ENCODE measurements at regions not wholly inside any gene's neighbourhood (a gene's known extent, or its start where the extent isn't known, plus 50 kb on each side); places are given as distances from the start of the nearest gene placed in this dataset.
"Not testable (repeated sequence)": the region's sequence is repeated elsewhere in the genome, so short reads cannot be mapped to it uniquely, and the experiment has no call there.

DNA sequence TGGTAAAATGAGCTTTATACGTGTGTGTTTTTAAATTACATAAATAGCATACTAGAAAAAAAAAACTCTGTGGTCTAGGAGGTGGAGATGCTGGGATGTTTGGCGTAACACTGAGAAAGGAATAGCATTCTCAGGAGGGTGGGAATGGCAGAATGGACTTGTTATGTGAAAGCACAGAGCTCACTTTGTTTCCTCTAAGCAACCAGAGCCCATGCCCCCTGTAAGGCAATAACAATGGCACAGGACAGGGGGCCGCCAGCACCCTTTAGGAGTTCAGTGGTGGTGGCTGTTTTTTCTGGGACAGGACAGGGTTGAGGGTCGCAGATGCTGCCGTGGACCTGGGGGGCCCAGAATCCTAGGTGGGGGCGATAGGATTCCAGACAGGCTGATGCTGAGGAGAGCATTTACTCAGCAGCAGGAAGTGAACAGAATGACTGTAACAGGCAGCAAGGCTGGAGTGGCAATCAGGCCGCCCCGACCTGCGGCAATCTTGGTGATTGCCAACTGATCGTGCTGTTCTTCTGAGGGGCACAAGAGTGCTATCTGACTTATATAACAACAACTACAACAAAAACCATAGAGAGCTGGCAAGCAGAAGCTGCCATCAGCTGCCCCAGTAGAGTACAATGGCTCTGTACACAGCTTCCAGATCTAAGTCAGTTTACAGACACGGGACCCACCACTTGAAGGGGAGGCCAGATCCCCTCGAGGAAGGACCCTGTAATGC, 160.4 kb downstream of the UACA start:
- no peak for DNase-seq (ENCODE audit: low read depth)

DNA sequence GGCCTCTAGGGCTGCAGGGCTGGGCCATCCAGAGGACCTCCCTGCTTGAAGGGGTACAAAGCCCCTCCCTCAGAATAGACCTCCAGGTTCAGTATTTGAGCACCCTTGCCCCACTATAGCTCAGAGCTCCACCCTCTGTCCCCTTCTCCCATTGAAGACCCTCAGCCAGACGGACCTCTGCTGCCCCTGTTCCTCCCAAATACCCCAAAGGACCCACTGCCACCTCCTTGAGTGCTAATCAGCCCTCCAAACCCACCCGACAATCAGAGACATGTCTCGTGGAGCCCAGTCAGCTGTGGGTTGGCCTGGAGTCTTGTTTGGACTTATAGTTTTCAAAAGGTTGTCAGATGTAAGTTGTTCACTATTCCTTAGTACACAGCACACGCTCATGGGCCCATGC, 161.1 kb downstream of the UACA start:
- DNase-seq (ENCODE audit: low read depth), result no peak

DNA sequence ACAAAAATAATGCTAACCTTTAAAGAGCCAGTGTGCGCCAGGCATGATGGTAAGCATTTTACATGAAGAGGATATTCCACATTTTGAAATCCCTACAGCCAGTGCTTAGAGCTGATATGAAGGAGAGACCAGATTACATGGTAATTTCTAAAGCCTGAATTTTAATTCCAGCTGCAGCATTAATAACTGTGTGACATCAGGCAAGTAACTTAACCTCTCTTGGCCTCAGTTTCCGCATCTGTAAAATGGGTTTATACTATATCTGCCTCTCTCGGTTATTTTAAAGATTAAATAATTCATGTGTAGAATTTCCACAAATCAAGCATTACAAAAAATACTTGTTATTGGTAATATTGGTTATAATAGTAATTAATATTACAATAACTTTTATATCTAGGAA, 165.4 kb downstream of the UACA start:
- DNase-seq (ENCODE audit: low read depth), result no peak

DNA sequence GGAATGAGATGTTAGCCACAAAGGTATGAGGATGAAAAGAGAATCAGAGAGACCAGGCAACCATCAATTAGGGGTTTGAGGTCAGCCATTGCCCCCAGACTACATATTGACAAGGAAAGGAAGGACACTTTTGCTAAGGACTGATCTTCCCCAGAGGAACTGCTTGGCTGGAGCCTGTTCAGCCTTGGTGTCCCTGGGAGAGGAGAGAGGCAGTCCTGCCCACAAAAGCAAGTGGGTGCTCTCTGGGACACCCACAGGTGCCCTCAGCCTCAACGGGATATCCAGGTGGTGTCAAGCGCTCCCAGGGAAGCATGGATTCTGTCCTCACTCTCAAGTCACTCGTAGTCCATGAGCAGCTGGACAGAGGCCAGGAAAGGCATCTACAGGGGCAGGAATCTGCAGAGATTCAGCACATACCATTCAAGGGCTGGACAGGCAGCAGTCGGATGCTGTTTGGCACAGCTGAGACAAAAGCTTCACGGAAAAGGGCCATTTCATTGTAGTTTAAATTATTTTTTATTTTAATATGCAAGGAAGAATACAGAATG, 166.2 kb downstream of the UACA start:
- no peak for DNase-seq (ENCODE audit: low read depth)

DNA sequence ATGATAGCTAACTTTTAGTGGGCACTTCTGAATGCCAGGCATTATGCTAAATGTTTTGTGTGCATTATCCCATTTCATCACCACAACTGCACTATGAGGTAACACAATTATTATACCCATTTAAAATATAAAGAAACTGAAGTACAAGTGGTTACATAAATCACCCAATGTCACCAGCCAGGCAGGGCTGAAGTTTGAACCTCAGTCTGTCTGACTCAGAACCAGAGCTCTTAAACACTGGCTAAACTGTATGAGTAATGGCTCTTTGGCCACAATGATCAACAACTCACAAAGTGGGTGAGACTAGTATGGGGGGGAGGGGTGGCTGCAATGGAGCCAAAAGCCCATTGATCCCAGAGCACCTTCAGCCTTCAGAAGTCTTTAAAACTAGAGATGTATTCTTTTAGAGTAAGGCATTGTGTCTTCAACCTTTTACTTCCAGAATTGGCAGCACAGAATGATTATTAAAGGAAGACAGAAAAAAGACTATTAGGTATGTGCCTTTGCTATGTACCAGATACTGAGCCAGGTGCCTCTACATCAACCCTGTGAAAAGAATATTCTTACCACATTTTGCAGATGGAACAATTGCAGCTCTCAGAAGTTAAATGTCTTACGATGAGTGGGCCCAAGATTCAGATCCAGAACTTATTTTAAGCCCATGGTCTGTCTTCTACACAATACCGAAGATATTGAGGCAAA, 166.9 kb downstream of the UACA start:
- no peak for DNase-seq (ENCODE audit: low read depth)

DNA sequence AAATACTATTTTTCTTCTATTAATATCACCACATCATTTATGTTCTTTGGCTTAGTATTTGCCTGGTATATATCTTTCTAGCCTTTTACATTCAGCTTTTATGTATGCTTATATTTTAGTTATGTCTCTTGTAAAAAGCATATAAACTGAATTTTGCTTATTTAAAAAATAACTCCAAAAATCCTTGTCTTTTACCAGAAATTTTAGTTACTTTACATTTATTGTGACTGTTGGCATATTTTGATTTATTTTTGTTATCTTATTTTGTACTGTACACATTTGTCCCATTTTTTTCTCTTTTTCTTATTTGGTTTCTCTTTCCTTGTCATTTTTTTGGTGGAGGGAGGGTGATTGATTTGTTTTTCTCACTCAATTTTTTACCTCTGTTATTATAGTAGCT, 169.6 kb downstream of the UACA start:
- no peak for DNase-seq (ENCODE audit: low read depth)

DNA sequence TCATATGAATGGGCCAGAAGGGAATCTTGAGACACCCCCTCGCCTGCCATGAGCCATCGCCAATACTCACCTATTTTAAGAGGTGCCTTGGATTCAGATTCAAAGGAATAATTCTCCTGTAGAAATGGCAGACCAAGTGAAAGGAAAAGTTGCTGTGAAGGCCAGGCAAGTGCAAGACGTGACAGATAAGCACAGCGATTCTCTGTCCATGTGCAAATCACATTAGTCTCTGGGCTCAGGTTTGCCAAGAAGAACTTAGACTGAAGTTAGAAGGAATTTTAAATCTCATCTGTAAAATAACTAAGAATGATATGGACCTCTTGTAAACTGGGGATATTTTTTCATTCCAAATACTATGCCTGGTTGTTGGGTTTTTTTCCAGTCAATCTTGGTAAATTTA, 173.6 kb downstream of the UACA start:
- DNase-seq (ENCODE audit: low read depth), result no peak

DNA sequence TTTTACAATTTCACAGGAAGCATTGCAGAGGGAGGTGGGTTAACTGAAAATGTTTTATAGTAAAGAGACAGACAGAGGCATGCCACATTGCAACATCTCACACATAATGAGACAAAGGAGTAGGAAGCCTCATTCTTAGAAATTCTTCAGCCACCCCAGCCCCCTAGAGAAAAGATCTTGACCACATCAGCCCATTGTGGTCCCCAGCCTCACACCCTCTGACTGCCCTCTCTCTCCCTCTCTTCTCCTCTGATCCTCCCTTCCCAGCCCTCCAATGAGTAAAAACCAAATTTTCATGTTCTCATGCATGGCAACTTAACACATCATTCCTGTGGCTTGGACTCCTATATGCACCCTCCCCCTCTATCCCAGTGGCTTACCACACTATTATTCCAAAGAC, 174.1 kb downstream of the UACA start:
- DNase-seq (ENCODE audit: low read depth), result no peak

DNA sequence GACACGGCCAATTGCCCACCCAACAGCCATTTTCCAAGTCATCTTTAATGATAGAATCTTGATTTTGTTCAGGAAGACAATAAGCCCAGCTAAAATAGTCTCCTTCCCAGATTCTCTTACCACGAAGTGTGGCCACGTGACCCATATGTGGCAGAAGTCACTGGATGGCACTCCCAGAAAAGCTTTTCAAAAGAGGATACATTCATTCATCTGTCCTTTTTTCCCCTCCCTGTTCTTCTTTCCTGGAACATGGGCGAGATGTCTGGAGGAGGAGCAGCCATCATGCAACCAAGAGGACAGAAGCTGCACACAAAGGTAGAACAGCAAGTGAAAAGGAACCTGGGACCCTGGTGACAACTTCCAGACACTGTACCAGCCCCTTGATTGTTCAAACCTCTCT, 174.7 kb downstream of the UACA start:
- DNase-seq (ENCODE audit: low read depth), result no peak

DNA sequence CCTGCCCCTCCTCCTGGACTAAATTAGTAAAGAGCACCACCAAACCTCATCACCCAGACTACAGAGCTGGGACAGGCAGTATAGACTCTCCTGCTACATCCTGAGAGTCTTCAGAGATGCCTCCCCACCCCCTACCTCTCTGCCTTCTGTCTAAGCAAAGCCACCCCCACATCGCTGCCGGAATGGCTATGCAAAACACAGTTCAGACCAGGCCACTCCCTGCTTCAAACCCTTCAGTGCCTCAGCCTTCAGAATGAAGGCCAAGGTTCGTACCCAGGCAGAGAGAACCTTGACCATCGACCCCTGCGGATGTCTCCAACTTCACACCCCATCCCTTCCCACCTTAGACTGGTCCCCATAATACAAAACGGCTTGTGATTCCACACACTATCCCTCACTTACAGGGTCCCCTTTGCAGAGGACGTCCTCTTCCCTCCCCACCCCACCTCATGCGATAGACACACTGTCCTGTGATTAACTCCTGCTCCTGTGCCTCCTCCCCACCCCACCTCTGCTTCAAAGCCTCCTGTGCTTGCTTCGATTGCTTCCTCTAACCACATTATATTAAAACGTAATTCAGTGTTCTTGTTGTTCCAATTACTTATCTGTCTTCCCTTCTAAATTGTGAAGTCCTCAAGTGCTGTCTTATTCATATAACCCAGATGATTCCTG, 175.3 kb downstream of the UACA start:
- DNase-seq (ENCODE audit: low read depth), result no peak

DNA sequence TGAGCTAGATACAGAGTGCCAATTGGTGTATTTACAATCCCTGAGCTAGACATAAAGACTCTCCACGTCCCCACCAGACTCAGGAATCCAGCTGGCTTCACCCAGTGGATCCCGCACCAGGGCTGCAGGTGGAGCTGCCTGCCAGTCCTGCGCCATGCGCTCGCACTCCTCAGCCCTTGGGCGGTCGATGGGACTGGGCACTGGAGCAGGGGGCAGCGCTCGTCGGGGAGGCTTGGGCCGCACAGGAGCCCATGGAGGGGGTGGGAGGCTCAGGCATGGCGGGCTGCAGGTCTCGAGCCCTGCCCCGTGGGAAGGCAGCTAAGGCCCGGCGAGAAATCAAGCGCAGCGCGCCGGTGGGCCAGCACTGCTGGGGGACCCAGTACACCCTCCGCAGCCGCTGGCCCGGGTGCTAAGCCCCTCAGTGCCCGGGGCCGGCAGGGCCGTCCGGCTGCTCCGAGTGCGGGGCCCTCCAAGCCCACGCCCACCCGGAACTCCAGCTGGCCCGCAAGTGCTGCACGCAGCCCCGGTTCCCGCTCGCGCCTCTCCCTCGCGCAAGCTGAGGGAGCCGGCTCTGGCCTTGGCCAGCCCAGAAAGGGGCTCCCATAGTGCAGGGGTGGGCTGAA, 176.2 kb downstream of the UACA start:
- DNase-seq (ENCODE audit: low read depth), result not testable (repeated sequence)

DNA sequence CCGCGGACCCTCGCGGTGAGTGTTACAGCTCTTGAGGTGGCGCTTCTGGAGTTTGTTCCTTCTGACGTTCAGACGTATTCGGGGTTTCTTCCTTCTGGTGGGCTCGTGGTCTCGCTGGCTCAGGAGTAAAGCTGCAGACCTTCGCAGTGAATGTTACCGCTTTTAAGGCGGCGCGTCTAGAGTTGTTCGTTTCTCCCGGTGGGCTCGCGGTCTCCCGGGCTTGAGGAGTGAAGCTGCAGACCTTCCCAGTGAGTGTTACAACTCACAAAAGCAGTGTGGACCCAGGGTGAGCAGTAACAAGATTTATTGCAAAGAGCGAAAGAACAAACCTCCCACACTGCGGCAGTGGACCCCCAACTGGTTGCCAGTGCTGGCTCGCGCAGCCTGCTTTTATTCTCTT, 177.1 kb downstream of the UACA start:
- no peak for DNase-seq (ENCODE audit: low read depth)

DNA sequence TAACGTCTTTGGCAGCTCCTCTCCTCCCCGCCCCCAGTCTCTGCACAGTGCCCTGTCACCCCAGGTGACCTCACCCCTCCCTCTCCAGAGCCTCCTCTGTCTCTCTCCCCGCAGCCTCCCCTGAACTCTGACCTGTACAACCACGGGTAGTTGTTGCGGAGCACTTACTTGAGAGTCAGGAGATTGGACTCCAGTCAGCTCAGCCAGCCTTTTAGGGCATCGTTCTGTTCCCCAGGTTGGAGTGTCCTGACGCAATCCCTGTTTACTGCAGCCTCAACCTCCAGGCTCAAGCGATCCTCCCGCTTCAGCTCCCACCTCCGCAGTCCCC, 177.7 kb downstream of the UACA start:
- no peak for DNase-seq (ENCODE audit: low read depth)

DNA sequence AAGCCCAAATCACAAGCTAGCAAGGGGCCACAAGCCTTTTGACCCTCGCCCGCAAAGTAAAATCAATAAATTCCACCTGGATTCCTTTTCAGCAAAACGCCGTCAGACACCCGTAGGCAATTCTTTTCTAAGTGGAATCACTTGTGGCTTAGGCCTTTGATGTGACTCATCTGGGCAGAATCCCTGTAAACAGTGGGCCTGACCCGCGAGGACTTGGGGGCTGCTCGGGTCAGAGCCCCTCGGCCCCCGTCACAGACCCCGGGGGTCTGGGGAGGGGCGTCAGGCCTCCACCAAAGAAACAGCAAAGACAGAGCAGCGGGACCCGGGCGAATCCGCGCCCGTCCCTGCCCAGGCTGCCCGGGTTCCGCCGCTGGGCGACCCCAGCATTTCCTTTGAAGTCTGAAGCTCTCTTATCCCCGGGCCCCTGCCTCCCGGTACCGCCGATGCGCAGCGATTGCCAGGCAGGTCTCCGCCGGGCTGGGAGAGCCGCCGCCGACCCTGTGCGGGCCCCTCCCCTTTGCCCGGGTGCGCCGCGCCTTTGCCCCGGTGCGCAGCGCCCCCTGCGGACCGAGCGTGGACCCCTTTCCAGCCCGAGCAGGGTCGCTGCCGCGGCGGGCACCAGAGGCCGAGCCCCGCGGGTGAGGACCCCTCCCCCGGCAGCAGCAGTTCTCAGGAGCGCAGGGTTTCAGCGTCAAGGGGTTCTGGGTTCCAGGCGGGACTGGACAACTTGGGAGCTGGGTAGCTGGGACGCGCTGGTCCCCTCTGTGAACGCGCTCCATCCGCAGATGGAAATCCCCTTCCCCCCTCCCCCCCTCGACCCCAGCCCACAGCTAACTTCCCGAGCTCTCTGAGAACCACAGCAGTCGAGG, 178.3 kb downstream of the UACA start:
- DNase-seq (ENCODE audit: low read depth), result peak; percentile 39

DNA sequence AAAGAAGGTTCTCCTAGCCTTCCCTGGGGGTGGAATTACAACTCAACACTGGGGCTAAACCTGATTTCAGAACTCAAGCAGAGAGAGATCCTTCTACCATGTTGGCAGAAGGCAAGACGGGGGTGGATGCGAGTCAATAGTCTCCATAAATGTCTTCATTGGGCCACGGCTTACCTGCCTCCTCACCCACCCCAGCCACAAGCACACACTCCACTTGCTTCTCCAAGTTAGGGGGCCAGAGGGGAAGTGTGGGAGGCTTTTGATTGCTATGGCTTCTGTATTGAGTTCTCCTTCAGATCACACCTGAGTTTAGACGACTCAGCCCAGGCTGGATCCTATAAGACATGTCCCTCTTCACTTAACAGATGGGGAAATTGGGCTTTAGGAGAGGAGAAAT, 178.9 kb downstream of the UACA start:
- no peak for DNase-seq (ENCODE audit: low read depth)

DNA sequence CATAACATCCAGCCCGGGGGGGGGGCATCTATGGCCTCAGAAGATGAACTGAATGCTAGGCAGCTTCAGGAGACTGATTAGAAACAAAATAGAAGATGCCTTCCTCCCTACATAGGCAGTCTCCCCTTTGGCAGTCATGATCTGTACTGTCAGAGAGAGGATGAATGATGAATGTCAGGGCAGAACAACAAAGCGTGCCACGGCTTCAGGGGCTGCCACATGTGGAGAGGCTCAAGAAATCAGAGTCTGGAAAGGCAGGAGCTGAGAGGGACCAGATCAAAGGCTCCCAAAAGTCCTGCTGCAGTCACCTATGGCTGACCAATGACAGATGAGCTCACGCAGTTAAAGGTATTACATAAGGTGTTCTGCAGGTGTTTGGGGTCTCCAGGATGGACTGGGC, 180.4 kb downstream of the UACA start:
- no peak for DNase-seq (ENCODE audit: low read depth)

DNA sequence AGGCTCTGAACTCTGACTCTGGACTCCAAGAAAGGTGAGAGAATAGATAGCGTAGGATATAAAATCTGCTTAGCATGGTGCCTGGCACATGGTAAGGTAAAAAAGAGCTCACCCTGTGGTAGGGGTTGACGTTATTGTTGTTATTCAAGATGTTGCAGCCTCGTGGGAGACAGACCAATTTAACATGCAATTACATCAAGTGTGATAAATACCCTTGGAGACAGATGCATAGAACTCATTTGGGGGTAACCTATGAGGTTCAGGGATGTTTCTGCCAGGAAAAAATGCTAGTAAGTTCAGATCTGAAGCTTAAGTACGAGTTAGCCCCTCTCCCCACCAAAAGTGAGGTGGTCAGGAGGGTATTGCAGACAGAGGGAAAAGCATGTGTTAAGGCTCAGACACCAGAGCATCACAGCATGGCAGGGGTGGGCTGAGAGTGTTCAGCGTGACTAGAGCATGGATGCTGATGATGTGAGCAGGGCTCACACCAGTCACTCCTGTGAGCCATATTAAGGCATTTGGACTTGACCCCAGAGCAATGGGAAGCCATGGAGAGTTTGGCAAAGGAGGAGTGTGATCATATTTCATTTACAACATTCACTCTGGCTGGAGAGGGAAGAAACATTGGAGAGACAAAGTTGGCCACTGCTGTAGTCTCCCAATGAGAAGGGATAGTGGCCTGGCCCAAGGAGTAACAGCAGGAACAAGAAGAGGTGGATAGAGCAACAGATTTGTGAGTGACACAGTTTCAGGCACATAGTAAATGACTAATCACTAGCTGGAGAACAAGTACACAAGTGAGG, 181.0 kb downstream of the UACA start:
- DNase-seq (ENCODE audit: low read depth), result no peak

DNA sequence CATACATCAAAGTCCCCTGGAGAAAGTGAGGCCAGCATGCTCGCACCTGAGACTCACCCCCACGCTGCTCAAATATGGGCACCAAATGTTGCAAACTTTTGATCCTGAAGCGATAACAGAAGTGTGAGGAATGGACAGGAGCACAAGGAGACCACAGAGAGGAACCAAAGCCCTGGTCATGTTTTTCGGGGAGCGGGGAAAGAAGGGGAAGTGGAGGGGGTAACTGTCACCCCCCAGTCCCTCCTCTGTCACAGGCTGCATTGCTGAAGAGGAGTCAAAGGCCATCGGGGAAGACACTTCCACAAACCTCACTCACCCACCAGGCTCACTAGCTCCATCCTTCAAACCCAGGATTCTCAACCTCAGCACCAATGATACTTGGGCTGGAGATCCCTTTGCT, 182.4 kb downstream of the UACA start:
- DNase-seq (ENCODE audit: low read depth), result no peak

DNA sequence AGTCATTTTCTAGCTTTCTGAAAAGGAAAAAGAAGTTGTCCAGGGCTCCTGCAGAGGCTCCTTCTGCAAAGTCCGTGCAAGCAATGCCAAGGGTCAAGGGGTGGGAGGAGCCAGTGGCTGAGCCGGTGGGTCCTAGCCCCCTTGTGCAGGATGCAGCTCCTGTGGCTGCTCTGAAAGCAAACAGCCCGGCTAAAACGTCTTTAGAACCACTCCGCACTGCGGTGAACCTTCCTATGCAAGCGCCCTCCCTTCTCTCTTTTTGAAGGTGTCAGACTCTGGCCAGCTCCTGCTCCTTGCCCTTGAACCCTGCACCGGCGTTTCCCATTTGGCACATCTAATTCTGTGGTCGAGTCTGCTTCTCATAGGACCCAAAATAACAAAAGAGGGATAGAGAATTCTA, 183.1 kb downstream of the UACA start:
- no peak for DNase-seq (ENCODE audit: low read depth)

DNA sequence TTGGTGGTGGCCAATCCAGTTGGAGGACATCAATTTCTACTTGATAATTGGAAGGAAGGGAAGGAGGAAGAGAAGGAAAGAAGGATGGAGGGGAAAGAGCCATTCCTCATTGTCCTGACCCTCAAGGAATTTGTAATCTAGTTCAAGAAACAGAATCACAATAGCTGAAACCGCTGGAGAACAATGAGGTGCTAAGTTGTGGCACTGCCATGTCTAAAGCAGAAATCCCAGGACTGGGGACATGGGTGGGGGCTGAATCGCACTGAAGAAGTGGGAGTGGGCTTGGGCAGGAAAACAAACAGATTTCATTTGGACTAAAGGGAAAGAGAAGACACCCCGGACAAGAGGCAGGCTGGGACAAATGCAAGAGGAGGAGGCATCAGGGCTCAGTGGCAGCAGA, 183.6 kb downstream of the UACA start:
- DNase-seq (ENCODE audit: low read depth), result no peak

DNA sequence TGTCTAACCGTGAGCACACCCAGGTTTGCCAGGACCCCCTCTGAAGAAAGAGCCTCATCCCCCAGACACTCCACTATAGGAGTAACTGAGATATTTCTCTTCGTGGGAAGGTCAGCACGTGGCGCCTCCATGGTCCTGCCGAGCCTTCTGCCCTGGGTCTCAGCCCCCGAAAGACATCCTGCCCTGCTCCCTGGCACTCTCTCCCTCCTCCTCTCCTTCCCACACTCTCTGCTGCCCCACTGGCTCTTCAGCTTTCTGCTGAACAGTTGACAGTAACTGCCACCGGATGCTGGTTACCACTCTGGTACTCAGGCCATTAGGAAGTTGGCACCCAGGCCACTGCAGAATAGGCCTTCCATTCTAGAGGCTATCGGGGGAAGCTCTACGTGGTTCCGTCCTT, 185.2 kb downstream of the UACA start:
- DNase-seq (ENCODE audit: low read depth), result no peak

All from stimulated activated CD8-positive, alpha-beta memory T cell treated with anti-CD3 and anti-CD28 coated beads, Interleukin-4, amount 100 ng/mL, for 24 hours (primary cell).